ENCODE measurements at regions not wholly inside any gene's neighbourhood (a gene's known extent, or its start where the extent isn't known, plus 50 kb on each side); places are given as distances from the start of the nearest gene placed in this dataset.

DNA sequence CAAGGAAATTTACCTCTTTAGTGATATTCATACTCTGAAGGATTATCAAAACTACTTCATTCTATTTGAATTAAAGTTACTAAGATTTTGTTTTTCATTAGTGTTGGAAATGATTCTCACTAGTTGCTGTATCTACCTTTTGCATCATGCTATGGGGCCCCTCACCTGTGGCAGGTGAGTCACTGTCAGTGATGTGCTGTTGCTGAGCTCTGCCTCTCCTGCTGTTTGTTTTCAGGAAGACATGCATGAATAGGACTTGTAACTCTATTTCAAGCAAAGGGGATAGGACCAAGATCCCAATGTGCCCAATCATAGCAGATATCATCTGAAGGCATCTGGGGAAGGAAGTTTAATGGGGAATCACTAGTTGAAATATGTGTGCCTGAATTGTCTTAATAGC lies 57.4 kb upstream of the AGR3 start:
- H3K4me1 ChIP-seq = peaks cover 0 to 8% (median under 1%) of the 10 kb centered on the region in 6 donors
- peaks cover 0 to 10% (median 0%) of the 10 kb centered on the region in 8 donors for H3K9me3 ChIP-seq
- no peaks in the 10 kb centered on the region for H3K36me3 ChIP-seq
- peaks cover 0 to 35% (median 0%) of the 10 kb centered on the region in 7 donors for H3K27me3 ChIP-seq (replicated peaks in 1 of 7)
- TF ChIP-seq POLR2A (IDR thresholded peaks at IDR 0.05) (no peak), POLR2AphosphoS5 (IDR thresholded peaks at IDR 0.05) (no peak)
- TF ChIP-seq, protein P1, sequence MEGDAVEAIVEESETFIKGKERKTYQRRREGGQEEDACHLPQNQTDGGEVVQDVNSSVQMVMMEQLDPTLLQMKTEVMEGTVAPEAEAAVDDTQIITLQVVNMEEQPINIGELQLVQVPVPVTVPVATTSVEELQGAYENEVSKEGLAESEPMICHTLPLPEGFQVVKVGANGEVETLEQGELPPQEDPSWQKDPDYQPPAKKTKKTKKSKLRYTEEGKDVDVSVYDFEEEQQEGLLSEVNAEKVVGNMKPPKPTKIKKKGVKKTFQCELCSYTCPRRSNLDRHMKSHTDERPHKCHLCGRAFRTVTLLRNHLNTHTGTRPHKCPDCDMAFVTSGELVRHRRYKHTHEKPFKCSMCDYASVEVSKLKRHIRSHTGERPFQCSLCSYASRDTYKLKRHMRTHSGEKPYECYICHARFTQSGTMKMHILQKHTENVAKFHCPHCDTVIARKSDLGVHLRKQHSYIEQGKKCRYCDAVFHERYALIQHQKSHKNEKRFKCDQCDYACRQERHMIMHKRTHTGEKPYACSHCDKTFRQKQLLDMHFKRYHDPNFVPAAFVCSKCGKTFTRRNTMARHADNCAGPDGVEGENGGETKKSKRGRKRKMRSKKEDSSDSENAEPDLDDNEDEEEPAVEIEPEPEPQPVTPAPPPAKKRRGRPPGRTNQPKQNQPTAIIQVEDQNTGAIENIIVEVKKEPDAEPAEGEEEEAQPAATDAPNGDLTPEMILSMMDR (IDR thresholded peaks at IDR 0.05 in 8 of 11, conservative IDR thresholded peaks at IDR 0.05 in 3 of 11) = no peak
- DNase-seq = no peak
- no peak overlapping the region for H3K27ac ChIP-seq
- intact Hi-C loops (cut with DNase I; ENCODE audit: low total_unique reads) = no loop called here
- H3K4me3 ChIP-seq = no peak overlapping the region

DNA sequence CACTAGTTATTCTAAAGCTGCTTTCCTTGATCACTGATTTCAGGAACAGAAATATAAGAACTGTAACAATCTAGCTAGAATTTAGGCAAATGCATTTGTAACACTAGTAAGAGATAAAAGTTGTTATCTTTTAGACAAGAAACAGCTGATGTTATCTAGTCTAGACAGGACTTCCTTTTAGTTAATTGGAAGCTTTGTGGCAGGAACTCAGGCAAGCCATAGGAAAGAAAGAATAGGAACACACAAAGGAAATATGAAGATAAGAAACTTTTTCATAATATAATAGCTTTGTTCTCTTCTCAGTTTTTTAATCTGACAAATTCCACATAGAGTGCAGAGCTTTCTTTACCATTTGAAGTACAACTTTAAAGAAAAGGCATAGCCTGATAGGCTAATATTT lies 59.0 kb upstream of the AGR3 start:
- Histone ChIP-seq H3K4me3 (no peak overlapping the region), H3K36me3 (no peaks in the 10 kb centered on the region), H3K4me1 (peaks cover 0 to 8% (median 0%) of the 10 kb centered on the region in 6 donors), H3K9me3 (peaks cover 0 to 10% (median 0%) of the 10 kb centered on the region in 8 donors), H3K27me3 (replicated peaks in 1 of 7) (peaks cover 0 to 47% (median 0%) of the 10 kb centered on the region in 7 donors), H3K27ac (no peak overlapping the region)
- TF ChIP-seq, protein P1 (IDR thresholded peaks at IDR 0.05 in 8 of 11, conservative IDR thresholded peaks at IDR 0.05 in 3 of 11) = no peak
- TF ChIP-seq POLR2A (IDR thresholded peaks at IDR 0.05) (no peak), POLR2AphosphoS5 (IDR thresholded peaks at IDR 0.05) (no peak)
- intact Hi-C loops (cut with DNase I; ENCODE audit: low total_unique reads) = no loop called here
- DNase-seq = no peak

DNA sequence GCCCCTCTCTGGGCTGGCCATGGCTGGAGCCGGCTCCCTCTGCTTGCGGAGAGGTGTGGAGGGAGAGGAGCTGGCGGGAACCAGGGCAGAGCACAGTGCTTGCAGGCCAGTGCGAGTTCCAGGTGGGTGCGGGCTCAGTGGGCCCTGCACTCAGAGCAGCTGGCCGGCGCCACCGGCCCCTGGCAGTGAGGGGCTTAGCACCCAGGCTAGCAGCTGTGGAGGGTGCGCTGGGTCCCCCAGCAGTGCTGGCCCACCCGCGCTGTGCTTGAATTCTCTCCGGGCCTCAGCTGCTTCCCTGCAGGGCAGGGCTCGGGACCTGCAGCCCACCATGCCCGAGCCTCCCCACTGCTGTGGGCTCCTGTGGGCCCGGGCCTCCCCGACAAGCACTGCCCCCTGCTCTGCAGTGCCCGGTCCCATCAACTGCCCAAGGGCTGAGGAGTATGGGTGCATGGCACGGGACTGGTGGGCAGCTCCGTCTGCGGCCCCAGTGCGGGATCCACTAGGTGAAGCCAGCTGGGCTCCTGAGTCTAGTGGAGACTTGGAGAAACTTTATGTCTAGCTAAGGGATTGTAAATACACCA lies 61.2 kb upstream of the AGR3 start:
- WGBS, 5 donors = 71 to 100% (median 92%) methylated on average over 4 to 21 of the region's 21 CpGs
- TF ChIP-seq, protein P1 (IDR thresholded peaks at IDR 0.05 in 8 of 11, conservative IDR thresholded peaks at IDR 0.05 in 3 of 11) = no peak
- TF ChIP-seq POLR2AphosphoS5 (IDR thresholded peaks at IDR 0.05) = no peak
- TF ChIP-seq POLR2A (IDR thresholded peaks at IDR 0.05) = no peak
- Histone ChIP-seq H3K9me3 (peaks cover 0 to 19% (median 11%) of the 10 kb centered on the region in 8 donors), H3K4me1 (peaks cover 0 to 8% (median 0%) of the 10 kb centered on the region in 6 donors), H3K27me3 (replicated peaks in 1 of 7) (peaks cover 0 to 47% (median 0%) of the 10 kb centered on the region in 7 donors), H3K4me3 (no peak overlapping the region), H3K27ac (no peak overlapping the region), H3K36me3 (no peaks in the 10 kb centered on the region)
- intact Hi-C loops (cut with DNase I; ENCODE audit: low total_unique reads) = no loop called here
- DNase-seq = no peak

DNA sequence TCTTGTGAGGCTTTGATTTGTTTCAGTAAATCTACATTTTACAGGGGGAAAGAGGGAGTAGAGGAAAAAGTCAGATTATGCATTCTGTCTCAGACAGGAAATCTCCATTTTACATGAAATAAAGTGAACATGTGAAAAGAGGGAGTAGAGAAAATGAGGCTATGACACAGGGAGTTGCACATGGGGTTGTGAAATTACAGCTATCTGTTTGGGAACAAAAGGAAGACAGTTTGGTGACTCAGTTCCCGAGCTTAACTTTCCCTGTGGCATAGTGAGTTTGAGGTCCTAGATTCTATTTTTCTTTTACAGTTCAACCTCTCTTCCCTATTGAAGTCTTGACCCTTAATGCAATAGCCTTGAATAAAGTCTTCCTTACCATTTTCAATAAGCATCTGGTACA lies 63.2 kb upstream of the AGR3 start:
- intact Hi-C loops (cut with DNase I; ENCODE audit: low total_unique reads) = no loop called here
- H3K27me3 ChIP-seq (replicated peaks in 1 of 7) = peaks cover 0 to 29% (median 0%) of the 10 kb centered on the region in 7 donors
- 51 to 76% (median 66%) methylated on average over 1 of the region's 1 CpG for WGBS, 5 donors
- TF ChIP-seq, protein P1 (IDR thresholded peaks at IDR 0.05 in 8 of 11, conservative IDR thresholded peaks at IDR 0.05 in 3 of 11) = no peak
- TF ChIP-seq POLR2A (IDR thresholded peaks at IDR 0.05) (no peak), POLR2AphosphoS5 (IDR thresholded peaks at IDR 0.05) (no peak)
- peaks cover 0 to 8% (median 0%) of the 10 kb centered on the region in 6 donors for H3K4me1 ChIP-seq
- no peak overlapping the region for H3K4me3 ChIP-seq
- DNase-seq = no peak
- no peak overlapping the region for H3K27ac ChIP-seq
- H3K36me3 ChIP-seq = no peaks in the 10 kb centered on the region
- H3K9me3 ChIP-seq = peaks cover 0 to 36% (median 22%) of the 10 kb centered on the region in 8 donors

All from spleen (tissue), 11 donors.